ENCODE measurements at regions not wholly inside any gene's neighbourhood (a gene's known extent, or its start where the extent isn't known, plus 50 kb on each side); places are given as distances from the start of the nearest gene placed in this dataset.

- Histone ChIP-seq H4K20me1 (ENCODE audit: insufficient read depth, low read length) (no peaks in the 10 kb centered on the region), H3K27ac (ENCODE audit: extremely low read length, insufficient read depth, low read length) (no peak overlapping the region), H3K79me2 (ENCODE audit: insufficient read depth, low read length) (no peaks in the 10 kb centered on the region), H3K9ac (ENCODE audit: insufficient read depth, low read depth, low read length) (no peak overlapping the region), H3K4me1 (ENCODE audit: insufficient read depth, low read length) (no peaks in the 10 kb centered on the region), H2AFZ (ENCODE audit: low read length) (no peak overlapping the region), H3K27me3 (ENCODE audit: control insufficient read depth in 1 of 2, insufficient read depth in 2 of 2, low read length in 2 of 2) (no peaks in the 10 kb centered on the region), H3K4me2 (ENCODE audit: low read depth, low read length) (no peak overlapping the region), H3K4me3 (replicated peaks in 1 of 3; ENCODE audit: insufficient read depth in 1 of 3, low read depth in 2 of 3, low read length in 3 of 3) (no peak overlapping the region), H3K9me3 (ENCODE audit: low read length) (peaks cover 63% of the 10 kb centered on the region), H3K36me3 (replicated peaks in 1 of 2; ENCODE audit: control insufficient read depth in 1 of 2, insufficient read depth in 2 of 2, low read length in 2 of 2) (no peaks in the 10 kb centered on the region)
- ATAC-seq (no peak), FAIRE-seq (no peak), DNase-seq (ENCODE audit: low spot score) (no peak)
- in situ Hi-C loops (cut with HindIII; ENCODE audit: extremely low pct_ligation_motif_present, low pct_unique_long_range_greater_than_20kb) (no loop called here), intact Hi-C loops (cut with micrococcal nuclease; ENCODE audit: unreplicated experiment) (no loop called here)
- no TSS peak for BruUV-seq (replicated peaks)
- POLR2A ChIA-PET = no interaction called here
- 24% methylated on average over 3 of the region's 3 CpGs for WGBS (ENCODE audit: low lambda C conversion rate)
- CTCF ChIA-PET (ENCODE audit: low intra/inter-chr PET ratio, low total read pairs) = no interaction called here
- TF ChIP-seq ZNF264 (CRISPR knock-in tag; IDR thresholded peaks at IDR 0.05) (no peak), ZNF382 (CRISPR knock-in tag; IDR thresholded peaks at IDR 0.05; ENCODE audit: borderline replicate concordance) (no peak), MTA3 (CRISPR knock-in tag; IDR thresholded peaks at IDR 0.05) (no peak), RAD21 (CRISPR knock-in tag; IDR thresholded peaks at IDR 0.05) (no peak), ZNF746 (CRISPR knock-in tag; IDR thresholded peaks at IDR 0.05) (no peak), SNAPC5 (CRISPR knock-in tag; IDR thresholded peaks at IDR 0.05; ENCODE audit: borderline replicate concordance) (no peak)
These were observed 406.0 kb upstream of the GRIA1 start for GRCh38 chr5:153084511-153084910.

GRCh38 chr5:153086486-153086885 lies 404.0 kb upstream of the GRIA1 start:
- Histone ChIP-seq H3K4me3 (replicated peaks in 1 of 3; ENCODE audit: insufficient read depth in 1 of 3, low read depth in 2 of 3, low read length in 3 of 3) (no peak overlapping the region), H3K27me3 (ENCODE audit: control insufficient read depth in 1 of 2, insufficient read depth in 2 of 2, low read length in 2 of 2) (no peaks in the 10 kb centered on the region), H3K79me2 (ENCODE audit: insufficient read depth, low read length) (no peaks in the 10 kb centered on the region), H4K20me1 (ENCODE audit: insufficient read depth, low read length) (no peaks in the 10 kb centered on the region), H3K36me3 (replicated peaks in 1 of 2; ENCODE audit: control insufficient read depth in 1 of 2, insufficient read depth in 2 of 2, low read length in 2 of 2) (no peaks in the 10 kb centered on the region), H2AFZ (ENCODE audit: low read length) (no peak overlapping the region), H3K4me1 (ENCODE audit: insufficient read depth, low read length) (no peaks in the 10 kb centered on the region), H3K27ac (ENCODE audit: extremely low read length, insufficient read depth, low read length) (no peak overlapping the region), H3K9ac (ENCODE audit: insufficient read depth, low read depth, low read length) (no peak overlapping the region), H3K9me3 (ENCODE audit: low read length) (peaks cover 64% of the 10 kb centered on the region), H3K4me2 (ENCODE audit: low read depth, low read length) (no peak overlapping the region)
- ATAC-seq (no peak), FAIRE-seq (no peak), DNase-seq (ENCODE audit: low spot score) (no peak)
- in situ Hi-C loops (cut with HindIII; ENCODE audit: extremely low pct_ligation_motif_present, low pct_unique_long_range_greater_than_20kb) (no loop called here), intact Hi-C loops (cut with micrococcal nuclease; ENCODE audit: unreplicated experiment) (no loop called here)
- ChIA-PET POLR2A (no interaction called here), CTCF (ENCODE audit: low intra/inter-chr PET ratio, low total read pairs) (no interaction called here)
- BruUV-seq (replicated peaks) = no TSS peak
- 0% methylated on average over 2 of the region's 2 CpGs for WGBS (ENCODE audit: low lambda C conversion rate)
- TF ChIP-seq ZNF317 (CRISPR knock-in tag; IDR thresholded peaks at IDR 0.05) (no peak), MXD1 (CRISPR knock-in tag; IDR thresholded peaks at IDR 0.05) (no peak), ZNF367 (CRISPR knock-in tag; IDR thresholded peaks at IDR 0.05; ENCODE audit: borderline replicate concordance) (no peak), NR0B2 (CRISPR knock-in tag; IDR thresholded peaks at IDR 0.05) (no peak), RARG (CRISPR knock-in tag; IDR thresholded peaks at IDR 0.05; ENCODE audit: low read depth) (no peak), AKNA (CRISPR knock-in tag; IDR thresholded peaks at IDR 0.05; ENCODE audit: borderline replicate concordance) (no peak), FOXP1 (IDR thresholded peaks at IDR 0.05) (no peak), FOXP1 (CRISPR knock-in tag; IDR thresholded peaks at IDR 0.05) (no peak)
